LHCN-M2 (cell line): ENCODE measurements at regions not wholly inside any gene's neighbourhood (a gene's known extent, or its start where the extent isn't known, plus 50 kb on each side); places are given as distances from the start of the nearest gene placed in this dataset.

ENCODE experiments used
- DNase-seq: peaks from one replicate; pipeline ENCODE4 v3.0.0-alpha.2; 2012; ENCODE audit warnings: low read depth

DNA sequence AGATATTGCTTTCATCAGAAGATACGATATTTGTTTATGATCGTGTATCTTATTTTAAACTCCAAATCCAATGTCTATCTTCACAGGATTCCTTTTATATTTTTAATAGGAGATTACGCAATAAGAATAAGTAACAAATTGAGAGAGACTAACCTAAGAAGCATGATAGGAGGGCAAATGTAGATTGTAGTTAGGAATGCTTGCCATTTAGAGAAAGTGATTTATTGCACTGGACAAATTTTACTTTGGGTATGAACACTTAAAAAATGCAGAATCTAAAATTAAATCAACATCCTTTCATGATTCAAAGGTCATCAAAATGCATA, 563.4 kb upstream of the POU3F3 start:
- no peak for DNase-seq

DNA sequence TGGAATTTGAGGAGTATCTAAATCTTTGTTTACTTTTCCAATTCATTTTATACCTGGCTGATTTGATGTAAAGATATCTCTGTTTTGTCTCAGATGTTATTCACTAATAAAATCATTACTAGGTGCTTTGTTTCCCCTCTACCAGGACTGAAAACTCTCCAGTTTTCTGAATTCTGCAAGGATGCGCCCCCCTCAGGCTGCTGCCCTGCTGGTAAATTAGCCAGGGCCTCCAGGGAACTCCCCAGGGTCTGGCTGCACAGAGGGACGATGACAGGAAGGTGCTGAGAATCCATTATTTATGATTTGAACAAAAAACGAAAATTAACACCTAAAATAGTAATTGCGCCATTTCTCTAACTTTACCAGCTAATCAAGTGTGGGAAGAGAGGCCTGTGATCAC, 541.2 kb upstream of the POU3F3 start:
- DNase-seq: no peak

DNA sequence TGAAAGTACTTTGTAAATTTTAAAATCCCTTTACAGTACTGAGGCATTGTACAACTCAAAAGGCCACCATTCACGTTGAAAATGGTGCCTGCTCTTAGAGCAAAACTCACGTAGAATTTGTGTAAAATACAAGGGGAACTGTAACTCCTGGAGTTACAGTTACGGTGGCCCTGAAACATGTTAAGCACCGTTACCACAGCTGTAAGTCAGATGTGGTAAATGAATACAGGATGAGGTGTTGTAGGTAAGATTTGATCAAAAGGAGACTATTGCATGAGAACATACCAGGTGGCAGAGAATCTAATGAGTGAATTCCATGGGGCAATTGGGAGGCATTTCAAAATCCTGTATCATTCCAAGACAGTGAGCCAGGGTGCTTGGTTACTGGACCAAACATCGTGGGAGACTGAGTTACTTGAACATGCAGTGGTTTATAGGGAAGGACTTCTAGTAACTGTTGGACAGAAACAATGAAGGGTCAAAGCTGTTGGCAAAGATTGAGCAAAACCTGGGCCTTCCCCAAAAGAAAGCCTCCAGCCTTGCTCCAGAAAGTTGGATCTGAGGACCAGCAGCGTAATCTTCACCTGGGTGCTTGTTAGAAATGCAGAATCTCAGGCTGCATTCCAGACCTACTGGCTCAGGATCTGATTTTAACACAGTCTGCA, 535.8 kb upstream of the POU3F3 start:
- DNase-seq: no peak

DNA sequence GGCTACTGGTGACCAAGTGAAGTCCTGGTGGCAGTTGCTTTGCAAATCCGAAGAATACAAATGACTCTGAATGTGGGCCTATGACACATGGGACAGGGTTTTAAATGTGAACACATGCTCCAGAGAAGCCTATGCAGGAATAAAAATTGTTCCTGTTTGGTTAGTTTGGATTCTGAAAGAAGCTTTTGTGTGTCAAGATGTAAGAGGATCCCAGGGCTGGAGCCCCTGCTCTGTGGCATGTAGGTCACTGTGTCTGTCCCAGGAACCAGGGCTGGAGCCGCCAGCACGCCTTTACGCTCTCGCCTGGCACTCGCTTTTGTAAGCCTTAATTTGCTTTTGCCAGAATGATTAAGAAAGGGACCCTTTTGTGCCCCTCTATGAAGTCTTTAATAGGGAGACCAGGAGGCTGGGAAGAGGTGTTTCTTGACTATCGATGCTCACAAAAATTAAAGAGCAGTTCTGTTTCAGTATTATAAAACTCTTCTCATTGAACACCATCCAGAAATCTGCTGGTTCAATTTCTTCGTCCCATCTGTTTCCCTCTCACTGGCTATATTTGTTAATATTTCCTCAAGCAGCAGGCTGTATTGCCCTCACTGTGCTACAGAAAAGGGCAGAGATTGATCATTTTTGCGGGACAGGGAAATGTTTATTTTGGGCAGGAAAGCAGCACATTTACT, 532.7 kb upstream of the POU3F3 start:
- no peak for DNase-seq

DNA sequence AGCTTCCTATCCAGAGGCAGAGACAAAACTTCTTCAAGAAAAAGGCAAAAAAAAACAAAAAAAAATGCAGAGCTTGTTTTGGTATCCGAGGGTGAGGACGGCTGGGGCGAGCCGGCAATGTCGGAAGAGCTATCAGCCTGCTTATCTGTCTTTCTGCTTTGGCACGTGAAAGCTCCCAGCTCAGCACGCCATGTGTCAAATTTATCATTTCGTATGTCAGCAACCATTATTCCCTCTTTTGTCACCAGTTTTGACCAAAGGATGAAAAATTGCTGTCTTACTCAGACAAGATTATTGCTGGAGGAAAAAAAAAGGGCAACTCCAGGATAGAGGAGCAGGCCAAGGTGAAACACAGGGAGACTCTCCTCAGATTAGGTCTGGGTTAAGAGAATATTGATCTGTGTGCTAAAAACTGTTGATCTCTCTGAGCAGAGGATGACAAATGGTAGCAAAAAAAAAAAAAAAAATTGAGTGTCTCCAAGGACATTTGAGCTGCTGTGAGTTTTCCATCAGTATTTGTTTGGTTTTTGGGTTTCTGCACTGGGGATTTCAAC, 532.0 kb upstream of the POU3F3 start:
- DNase-seq: no peak

DNA sequence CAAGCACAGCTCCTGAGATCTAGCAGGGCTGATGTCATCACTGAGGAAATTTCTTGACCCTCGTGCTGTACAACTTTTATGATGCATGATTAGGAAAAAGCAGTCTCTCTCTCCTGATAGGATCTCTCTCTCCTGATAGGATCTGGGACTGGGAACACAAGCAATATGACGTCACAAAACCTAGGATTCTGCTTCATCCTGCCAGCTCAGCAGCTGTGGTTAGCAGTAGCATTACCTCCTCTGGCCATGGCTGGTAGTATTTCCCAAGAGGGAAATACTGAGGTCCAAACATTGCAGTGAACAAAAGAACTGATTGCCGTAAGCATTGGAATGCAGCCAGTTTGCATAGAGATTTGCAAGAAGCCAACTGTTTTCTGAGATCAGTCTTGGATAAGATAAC, 521.2 kb upstream of the POU3F3 start:
- no peak for DNase-seq

DNA sequence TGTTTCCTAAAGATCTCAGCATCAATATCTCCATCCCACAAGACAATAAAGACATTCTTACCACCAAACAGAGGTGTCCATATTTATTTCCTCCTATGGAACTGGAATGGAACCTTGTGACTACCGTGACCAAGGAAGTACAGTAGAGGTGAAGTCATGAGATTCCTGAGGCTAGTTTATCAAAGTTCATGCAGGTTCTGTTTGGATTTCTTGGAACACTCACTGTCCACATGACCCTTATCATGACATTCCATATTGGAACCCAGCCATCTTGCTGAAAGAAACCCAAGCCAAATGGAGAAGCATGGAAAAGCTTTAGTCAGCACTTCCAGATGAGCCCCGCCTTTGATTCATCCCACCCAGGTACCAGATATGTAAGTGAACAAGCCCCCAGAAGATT, 516.0 kb upstream of the POU3F3 start:
- no peak for DNase-seq

DNA sequence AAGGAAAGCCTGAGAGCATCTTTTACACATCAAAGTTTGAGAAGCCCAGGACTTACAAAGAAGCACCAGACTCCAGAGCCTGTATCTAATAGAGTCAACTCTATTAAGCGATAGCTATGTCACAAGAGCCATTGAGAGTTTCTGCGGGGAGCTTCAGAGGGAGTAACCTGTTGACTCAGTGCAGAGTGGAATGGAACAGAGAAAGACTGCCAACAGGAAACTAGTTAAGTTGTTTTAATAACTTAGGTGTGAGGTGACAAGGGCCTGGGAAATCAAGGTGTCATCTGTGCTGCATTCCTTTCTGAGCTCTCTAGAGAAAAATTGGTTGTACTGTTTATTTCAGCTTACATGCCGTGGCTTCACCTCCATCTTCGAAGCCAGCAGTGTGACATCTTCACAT, 513.8 kb upstream of the POU3F3 start:
- DNase-seq: no peak

DNA sequence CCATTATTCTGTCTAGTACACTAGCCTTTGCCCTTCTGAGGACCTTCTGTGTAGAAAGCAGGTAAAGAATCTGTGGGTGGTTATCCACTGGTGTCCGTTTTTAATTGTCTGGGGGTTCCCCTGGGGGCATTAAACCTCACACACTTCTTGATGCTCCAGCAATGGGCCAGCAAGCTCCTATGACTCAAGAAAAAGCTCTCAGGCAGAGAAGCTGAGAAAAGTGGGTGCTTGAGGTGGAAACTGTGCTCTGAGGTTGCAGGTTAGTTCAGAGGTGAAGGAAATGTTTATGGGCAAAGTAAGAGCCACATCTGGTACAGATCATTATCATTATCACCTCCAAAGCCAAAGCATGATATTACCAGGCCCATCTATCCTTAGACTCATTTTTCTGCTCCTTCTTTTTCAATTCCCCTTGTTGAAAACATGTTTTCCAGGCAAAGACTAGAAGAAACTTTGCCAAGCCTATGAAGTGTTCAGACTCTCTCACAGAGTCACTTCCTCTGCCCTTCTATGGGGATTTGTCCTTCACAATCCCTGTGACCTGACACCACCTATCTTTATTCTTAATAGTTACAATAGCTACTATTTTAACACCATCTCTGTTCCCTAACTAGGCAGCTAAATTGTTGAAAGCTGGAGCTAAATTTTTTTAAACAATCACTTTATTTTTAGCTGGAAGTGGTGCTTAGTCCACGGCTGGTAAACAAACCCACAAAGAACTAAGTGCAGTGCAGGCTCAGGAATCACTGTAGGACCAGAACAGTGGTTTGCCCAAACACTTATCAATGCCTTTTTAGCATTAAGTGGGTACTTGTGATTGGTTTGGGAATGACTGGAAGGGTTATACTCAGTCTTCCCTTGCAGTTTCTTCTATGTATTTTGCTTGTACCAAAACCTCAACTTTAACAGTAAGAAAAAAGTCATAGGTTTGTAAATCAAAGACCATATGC, 512.8 kb upstream of the POU3F3 start:
- DNase-seq: no peak

DNA sequence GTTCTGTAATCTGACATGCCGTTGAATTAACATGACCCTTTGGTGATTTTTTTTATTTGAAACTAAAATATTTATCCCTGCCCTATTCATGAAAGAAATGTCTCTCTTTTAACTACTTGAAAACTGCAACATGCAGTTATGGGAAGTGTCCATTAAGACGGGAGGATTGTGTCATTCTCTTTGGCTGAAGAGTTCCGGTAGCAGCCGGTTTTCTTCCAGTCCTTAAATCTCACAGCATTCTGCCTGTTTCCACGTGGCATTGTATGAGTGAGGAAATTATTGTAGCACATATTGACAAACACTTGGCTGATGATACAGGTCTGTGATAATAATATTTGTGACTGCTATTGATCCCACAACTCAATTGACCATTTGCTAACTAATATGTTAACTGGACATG, 509.6 kb upstream of the POU3F3 start:
- no peak for DNase-seq

DNA sequence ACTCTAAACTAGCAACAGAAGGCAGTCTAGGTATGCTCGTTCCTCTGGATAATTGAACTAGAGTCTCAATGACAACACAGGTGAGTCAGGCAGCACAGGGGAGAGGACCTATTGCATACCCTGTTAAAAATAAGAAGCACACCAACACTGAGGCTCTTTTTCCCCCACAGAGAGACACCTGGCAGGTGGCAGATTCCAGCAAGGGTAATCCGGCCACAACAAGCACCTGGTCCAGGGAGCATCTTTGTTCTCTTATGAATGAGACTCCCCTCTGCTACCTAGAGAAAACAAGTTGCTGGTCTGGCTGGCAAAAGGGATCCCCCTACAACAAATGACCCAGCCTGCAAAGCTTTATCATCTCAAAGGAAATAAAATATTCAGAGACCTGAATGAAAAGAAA, 508.9 kb upstream of the POU3F3 start:
- no peak for DNase-seq

DNA sequence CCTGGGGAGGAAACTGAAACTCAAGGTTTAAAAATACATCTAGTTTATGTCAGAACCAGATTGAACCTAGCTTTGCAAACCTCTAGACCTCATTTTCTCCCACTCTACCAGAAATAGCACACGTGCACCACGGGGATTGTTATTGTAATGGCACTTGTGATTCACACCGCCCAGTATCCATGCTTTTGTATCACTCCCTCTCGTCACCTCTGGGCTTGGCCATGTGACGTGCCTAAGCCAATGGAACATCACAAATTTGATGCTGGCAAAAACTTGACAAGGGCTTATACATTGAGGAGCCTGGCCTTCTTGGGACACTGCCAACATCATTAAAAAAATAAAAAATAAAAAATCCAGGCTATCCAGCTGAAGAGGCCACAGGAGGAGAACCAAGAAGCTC, 495.8 kb upstream of the POU3F3 start:
- DNase-seq: no peak

DNA sequence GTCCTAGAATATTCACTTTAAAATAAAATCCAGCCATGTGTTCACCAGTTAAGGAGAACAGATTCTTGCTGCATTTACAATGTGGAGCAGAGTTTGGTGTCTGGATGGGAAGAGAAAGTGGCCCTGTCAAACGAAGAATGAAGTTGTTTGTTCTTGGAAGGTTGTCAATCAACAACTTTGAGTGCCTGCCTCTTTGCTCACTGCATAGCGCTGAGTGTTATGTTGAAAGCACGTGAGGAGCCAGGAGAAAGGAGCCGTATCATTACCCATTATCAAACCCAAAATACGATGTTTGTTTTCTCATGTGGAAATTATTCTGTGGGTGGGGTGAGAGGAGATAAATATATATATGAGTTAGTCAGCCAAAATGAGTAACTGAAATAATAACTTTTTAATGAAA, 492.5 kb upstream of the POU3F3 start:
- no peak for DNase-seq

DNA sequence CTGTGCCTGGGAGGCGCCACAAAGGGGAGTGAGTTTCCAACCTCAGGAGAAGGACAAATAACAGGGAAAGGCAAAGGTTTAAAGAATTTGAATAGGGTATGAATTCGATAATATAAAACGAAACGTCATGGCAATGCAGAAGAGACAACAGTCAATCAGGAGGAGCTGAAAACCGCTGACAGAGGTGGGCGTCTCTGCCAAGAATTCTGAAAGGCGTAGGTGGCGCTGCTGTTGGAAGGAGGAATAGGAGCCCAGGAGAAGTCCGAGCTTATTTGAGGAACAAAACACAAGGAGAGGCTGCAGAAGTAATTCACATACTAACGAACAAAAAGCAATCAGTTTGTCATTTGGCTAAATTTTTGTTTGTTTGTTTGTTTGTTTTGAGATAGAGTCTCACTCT, 485.8 kb upstream of the POU3F3 start:
- DNase-seq: no peak

DNA sequence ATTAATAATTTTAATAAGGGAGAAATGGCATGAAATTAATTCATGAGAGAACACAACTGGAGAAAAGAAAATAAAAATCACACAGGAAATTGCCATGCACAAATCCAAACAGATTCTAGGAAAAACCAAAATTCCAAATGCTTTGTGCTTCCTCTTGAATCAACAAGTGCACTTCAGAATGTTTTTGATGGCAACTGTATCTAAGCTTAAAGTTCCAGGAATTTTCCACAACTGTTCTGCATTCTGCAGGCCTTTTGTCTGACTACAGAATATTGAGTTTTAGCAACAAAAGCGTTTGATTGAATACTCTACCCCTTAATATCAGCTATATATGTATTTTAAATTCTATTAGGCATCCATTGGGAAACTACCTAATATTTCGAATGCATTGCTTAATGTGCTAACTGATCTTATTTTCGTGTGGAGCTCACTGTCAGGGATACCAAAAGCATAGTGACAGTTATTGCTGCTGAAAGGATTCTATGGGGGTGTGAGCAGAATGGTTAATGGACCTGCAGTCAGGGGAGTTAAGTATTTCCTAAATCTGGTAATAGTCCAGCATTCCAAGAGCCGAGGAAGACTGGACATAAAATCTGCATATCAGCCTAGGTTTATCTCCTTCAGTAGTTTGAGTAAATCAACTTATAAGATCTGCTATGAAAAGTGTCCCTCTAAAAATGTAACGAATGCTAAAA, 482.7 kb upstream of the POU3F3 start:
- no peak for DNase-seq

DNA sequence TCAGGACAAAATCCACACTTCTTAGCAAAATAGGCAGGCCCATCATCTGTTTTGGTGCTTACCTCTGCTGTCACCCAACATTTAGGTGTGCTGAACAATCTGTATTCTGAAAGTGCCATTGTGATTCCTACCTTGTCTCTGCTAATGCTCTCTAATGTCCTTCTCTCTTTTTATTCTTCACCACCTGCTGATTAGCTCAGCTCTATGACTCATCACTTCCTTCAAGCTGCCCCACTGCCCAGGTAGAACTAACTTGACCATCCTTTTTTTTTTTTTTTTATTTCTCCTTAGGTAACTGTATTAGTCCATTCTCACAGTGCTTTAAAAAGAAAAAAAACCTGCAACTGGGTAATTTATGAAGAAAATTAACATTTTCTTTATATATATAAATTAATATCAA, 478.7 kb upstream of the POU3F3 start:
- no peak for DNase-seq

DNA sequence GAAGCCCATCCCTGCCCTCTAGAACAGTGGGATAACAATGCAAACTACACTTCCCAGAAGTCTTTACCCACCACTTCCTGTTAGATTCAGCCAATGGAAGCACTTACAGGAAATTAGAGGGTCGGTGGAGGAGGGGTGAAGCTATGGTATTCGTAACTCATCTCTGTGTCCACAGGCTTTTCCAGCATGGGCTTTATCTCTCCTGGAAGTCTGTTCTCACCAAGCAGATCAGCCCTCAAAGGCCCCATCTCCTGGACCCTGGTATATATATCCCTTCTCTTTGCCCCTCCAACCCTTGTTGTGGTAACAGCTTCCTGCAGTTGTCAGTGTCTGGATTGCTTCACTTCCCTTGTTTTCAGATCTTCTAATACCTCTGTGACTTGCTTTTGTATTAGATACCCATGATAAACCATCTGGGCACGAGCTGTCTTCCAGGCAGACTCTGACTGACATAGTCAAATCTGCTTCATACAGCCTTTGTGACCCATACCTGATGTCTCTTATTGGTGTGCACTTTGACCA, 475.0 kb upstream of the POU3F3 start:
- DNase-seq: no peak

DNA sequence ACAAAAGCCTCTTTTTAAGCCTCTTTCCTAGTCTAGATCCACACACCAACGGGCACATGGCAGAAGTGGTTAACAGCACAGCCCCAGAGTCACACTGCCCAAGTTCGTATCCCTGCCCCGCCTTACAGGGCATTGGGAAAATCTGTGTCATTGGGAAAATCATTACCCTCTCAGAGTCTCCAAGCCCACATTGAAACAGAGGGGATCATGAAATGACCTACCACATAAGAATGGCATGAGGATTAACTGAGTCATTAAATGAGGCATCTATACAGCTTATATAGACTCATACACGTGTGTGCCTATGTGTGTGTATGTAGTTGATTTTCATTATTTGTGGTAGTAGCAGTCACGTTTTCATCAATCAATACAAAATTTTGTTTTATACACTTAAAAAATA, 469.0 kb upstream of the POU3F3 start:
- DNase-seq: no peak

DNA sequence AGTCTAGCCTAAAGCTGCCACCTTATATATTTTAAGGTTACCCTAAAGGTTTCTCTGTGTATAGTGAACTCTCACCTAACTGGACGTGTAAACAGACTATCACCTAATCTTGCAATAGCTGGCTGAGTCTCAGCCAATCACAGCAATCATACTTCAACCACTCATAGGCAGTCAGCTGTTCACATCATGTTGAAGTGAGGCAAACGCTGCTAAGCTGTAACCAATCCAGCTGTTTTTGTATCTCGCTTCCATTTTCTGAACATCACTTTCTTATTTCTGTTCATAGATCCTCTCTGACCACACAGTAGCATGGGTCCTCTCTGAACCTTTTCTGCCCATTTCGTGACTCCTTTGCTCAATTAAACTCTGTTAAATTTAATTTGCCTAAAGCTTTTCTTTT, 468.2 kb upstream of the POU3F3 start:
- no peak for DNase-seq

DNA sequence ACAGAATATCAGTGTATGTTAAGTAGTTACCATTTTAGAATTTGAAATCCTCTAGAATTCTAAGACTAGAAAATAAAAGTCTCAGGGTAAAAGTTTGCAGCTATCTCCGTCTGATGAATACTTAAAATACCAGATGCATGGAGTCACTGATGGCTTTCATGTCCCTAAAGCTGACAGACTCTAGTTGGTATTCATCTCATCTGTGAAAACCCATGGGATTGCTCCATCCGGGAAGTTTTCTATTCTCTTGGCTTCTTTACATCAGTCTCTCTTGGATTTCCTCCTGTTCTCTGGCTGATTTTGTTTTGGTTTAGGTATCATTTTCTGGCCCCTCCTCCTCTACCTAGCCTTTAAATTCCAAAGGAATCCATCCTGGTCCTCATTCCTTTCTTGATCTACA, 465.6 kb upstream of the POU3F3 start:
- DNase-seq: no peak

DNA sequence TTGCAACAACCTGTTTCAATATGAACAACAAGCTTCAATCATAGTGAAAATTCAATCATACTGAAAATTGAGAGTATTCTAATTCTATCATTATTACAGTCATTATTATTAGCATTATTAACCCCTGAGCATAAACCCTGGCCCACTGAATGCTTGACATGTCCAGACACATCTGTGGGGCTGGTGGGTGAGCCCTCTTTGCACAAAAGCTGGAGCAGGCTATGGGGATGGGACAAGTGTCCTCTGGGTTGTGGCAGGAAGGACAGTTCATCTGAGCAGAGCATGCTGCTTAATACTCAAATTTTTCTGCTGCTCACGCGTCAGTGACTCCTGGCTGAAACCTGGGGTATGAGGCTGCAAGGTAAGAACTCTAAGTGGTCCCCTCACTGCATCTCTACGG, 451.1 kb upstream of the POU3F3 start:
- DNase-seq: no peak

DNA sequence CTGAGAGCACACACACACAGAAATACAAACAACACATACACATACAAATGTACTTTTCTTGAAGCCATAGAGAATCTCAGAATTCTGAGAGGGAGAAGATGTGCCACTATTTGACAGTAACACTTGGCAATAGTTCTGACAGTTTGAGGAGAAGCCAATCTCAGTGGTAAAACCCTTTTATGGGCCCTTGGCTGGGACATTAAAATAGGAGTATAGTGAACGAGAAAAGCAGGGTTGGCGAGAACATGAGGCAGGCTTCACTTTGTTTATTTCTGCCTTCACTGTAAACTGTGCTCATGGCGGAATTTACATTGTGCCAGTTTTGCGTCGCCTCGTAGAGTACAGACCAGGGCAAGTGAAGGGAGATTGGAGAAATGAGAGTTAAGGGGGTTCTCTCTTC, 449.4 kb upstream of the POU3F3 start:
- no peak for DNase-seq
